Calu3 (cell line): ENCODE measurements at regions not wholly inside any gene's neighbourhood (a gene's known extent, or its start where the extent isn't known, plus 50 kb on each side); places are given as distances from the start of the nearest gene placed in this dataset.

Source experiments
- BruUV-seq: library from RNA; stranded (reverse); fragments of 400-500 nt; replicated peaks from 2 replicates; lab custom pipeline; 2021; lab: Mats Ljungman, UMichigan
- CTCF ChIA-PET: fragments of 300-600 bp; sonication (Branson Sonifier 250); formaldehyde crosslinking; loops from one replicate; lab custom pipeline; 2022; ENCODE audit warnings: antibody characterized with exemption; lab: Charles Lee
- DNase-seq: peaks from one replicate; pipeline ENCODE4 v3.0.0; 2022
- H3K27ac Mint-ChIP-seq: one replicate; pipeline ENCODE4 v1.8.0; 2022; ENCODE audit warnings: mixed read lengths; ENCODE audit not compliant: unreplicated experiment
- H3K27me3 Mint-ChIP-seq: one replicate; pipeline ENCODE4 v1.8.0; 2022; ENCODE audit warnings: mixed read lengths; ENCODE audit not compliant: unreplicated experiment
- H3K36me3 Mint-ChIP-seq: one replicate; pipeline ENCODE4 v1.8.0; 2022; ENCODE audit warnings: mild to moderate bottlenecking, moderate library complexity, mixed read lengths; ENCODE audit not compliant: insufficient read depth, unreplicated experiment
- H3K4me1 Mint-ChIP-seq: one replicate; pipeline ENCODE4 v1.8.0; 2022; ENCODE audit warnings: mild to moderate bottlenecking, low read depth, mixed read lengths; ENCODE audit not compliant: unreplicated experiment
- H3K4me3 Mint-ChIP-seq: one replicate; pipeline ENCODE4 v1.8.0; 2022; ENCODE audit warnings: mild to moderate bottlenecking, low read depth, moderate library complexity, mixed read lengths; ENCODE audit not compliant: unreplicated experiment
- H3K9me3 Mint-ChIP-seq: one replicate; pipeline ENCODE4 v1.8.0; 2022; ENCODE audit warnings: low read depth, mixed read lengths; ENCODE audit not compliant: unreplicated experiment
- intact Hi-C: fragments of 100-400 bp; cut with micrococcal nuclease; formaldehyde crosslinking; loops from one replicate; pipeline ENCODE4 v1.10.0; 2022; ENCODE audit not compliant: unreplicated experiment
- TF ChIP-seq, protein P1 (sequence below): fragments of 200-600 bp; IDR thresholded peaks from one replicate; pipeline ENCODE4 v1.8.0; 2022; ENCODE audit warnings: antibody characterized with exemption; ENCODE audit not compliant: unreplicated experiment

DNA sequence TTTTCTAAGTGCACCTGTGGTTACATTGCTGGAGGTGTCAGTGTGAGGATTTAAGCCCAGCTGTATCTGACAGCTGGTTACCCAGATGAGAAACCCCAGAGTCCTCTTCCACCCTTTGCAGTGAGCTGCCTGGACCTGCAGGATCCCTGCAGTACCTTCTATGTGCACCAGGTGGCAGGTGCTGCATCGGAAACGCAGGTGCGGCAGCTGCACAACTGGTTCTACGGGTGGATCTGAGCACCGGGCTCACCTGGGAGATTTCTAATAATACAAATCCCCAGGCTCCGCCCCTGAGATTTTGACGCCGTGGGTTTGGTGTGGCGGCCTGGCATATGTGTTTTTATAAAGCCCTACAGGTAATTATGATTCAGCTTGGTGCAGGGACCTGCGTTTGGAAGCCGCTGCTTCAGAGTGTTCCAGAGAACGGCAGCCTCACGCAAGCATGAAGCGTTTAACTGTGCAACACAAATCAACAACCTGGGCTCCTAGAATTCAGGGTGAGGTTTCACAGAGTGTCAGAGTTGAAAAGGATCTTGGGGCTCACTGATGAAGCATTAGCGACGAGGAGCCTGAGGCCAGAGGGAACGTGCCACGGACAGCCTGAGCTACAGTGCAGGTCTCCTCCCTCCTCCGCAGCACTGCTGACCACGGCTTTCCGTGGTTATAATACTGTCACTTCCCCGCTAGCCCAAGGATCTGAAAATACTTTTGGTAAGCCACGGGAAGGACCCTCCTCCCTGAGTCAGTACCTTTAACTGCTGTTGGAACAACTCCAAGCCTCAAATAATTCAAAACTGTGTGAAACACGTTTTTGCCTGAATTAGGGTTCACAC lies 96.7 kb upstream of the TRABD2B start:
- H3K9me3 Mint-ChIP-seq = no peaks in the 10 kb centered on the region
- peaks cover 18% of the 10 kb centered on the region for H3K36me3 Mint-ChIP-seq
- H3K4me3 Mint-ChIP-seq = peak overlapping the region; percentile 78
- CTCF ChIA-PET = interaction anchor here (0.6 to 1.1 kb wide), 5 partner anchors 11 to 151 kb away, joined by 3 to 11 read pairs (median 5); no protein-coding TSS in a partner anchor
- DNase-seq = peak; percentile 94
- TF ChIP-seq, protein P1, sequence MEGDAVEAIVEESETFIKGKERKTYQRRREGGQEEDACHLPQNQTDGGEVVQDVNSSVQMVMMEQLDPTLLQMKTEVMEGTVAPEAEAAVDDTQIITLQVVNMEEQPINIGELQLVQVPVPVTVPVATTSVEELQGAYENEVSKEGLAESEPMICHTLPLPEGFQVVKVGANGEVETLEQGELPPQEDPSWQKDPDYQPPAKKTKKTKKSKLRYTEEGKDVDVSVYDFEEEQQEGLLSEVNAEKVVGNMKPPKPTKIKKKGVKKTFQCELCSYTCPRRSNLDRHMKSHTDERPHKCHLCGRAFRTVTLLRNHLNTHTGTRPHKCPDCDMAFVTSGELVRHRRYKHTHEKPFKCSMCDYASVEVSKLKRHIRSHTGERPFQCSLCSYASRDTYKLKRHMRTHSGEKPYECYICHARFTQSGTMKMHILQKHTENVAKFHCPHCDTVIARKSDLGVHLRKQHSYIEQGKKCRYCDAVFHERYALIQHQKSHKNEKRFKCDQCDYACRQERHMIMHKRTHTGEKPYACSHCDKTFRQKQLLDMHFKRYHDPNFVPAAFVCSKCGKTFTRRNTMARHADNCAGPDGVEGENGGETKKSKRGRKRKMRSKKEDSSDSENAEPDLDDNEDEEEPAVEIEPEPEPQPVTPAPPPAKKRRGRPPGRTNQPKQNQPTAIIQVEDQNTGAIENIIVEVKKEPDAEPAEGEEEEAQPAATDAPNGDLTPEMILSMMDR = peak; percentile 95
- peak overlapping the region; percentile 67 for H3K27ac Mint-ChIP-seq
- intact Hi-C loops = loop anchor here (2.0 to 5.0 kb wide), 3 partner anchors 108 to 403 kb away; no protein-coding TSS in a partner anchor
- no TSS peak for BruUV-seq
- peaks cover 65% of the 10 kb centered on the region for H3K27me3 Mint-ChIP-seq
- H3K4me1 Mint-ChIP-seq = peaks cover 14% of the 10 kb centered on the region

DNA sequence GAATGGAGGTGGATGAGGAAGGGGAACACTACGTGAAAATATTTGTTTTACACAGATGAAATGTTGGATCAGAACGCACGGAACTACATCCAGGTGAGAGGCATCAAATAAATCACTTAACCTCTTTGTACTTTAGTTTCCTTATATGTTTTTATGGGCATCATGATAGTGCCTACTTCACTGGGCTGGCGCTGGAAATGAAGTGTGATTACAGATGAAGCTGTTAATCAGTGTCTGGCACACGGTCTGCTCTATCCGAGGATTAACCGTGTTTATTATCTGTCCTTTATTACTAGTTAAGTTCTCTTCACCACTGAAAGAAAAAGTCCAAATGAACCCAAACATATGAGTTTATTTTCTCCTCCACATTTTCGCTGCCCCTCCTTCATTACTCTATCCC lies 96.0 kb upstream of the TRABD2B start:
- CTCF ChIA-PET = interaction anchor here (0.6 to 1.1 kb wide), 4 partner anchors 12 to 152 kb away, joined by 3 to 11 read pairs (median 6); no protein-coding TSS in a partner anchor
- no peak overlapping the region for H3K4me3 Mint-ChIP-seq
- H3K9me3 Mint-ChIP-seq = no peaks in the 10 kb centered on the region
- no peak for DNase-seq
- BruUV-seq = no TSS peak
- H3K4me1 Mint-ChIP-seq = peaks cover 14% of the 10 kb centered on the region
- H3K36me3 Mint-ChIP-seq = peaks cover 18% of the 10 kb centered on the region
- intact Hi-C loops = loop anchor here (2.0 to 5.0 kb wide), 3 partner anchors 109 to 404 kb away; no protein-coding TSS in a partner anchor
- H3K27me3 Mint-ChIP-seq = peaks cover 57% of the 10 kb centered on the region
- H3K27ac Mint-ChIP-seq = no peak overlapping the region
- TF ChIP-seq, protein P1 = no peak

DNA sequence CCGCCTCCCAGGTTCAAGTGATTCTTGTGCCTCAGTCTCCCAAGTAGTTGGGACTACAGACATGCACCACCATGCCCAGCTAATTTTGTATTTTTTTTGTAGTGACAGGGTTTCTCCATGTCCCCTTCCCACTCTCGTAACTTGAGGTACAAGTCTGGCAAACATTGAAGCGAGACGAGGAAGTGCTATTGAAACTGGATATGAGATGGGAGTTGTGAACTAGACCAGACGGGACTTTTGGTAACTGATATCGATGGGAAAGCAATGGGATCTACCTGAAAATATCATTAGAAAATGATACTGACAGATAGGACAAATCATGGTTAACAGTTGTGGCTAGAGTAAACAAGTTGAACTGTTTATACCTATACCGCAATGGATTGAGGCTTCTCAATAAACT lies 95.2 kb upstream of the TRABD2B start:
- Mint-ChIP-seq H3K4me1 (peaks cover 14% of the 10 kb centered on the region), H3K4me3 (no peak overlapping the region), H3K27ac (no peak overlapping the region), H3K27me3 (peaks cover 50% of the 10 kb centered on the region), H3K36me3 (peaks cover 18% of the 10 kb centered on the region), H3K9me3 (no peaks in the 10 kb centered on the region)
- TF ChIP-seq, protein P1 = no peak
- intact Hi-C loops = loop anchor here (2.0 to 5.0 kb wide), 3 partner anchors 110 to 405 kb away; no protein-coding TSS in a partner anchor
- no peak for DNase-seq
- no TSS peak for BruUV-seq
- CTCF ChIA-PET = interaction anchor here (0.7 kb wide), 1 partner anchor 58 kb away, joined by 3 read pairs; no protein-coding TSS in a partner anchor

DNA sequence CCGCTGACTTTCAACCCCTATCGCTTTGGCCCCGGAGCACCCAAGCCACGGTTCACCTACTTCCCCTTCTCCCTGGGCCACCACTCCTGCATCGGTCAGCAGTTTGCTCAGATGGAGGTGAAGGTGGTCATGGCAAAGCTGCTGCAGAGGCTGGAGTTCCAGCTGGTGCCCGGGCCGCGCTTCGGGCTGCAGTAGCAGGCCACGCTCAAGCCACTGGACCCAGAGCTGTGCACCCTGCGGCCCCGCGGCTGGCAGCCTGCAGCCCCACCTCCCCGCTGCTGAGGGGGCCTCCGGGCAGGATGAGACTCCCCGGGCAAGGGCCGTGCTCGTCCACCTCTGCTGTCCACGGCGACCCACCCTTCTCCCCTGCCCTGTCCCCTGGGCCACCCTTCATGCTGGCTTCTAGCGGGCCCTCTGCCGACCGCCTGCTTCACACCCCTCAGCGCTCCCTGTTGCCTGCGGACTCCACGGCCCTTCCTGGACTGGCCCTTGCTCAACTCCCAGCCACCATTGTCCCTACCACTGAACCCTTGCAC lies 92.2 kb upstream of the TRABD2B start:
- intact Hi-C loops = no loop called here
- no peak for DNase-seq
- CTCF ChIA-PET = no interaction called here

More for the DNA sequence above, 92.2 kb upstream of the TRABD2B start:
- BruUV-seq = no TSS peak
- TF ChIP-seq, protein P1 = no peak
- no peak overlapping the region for H3K27ac Mint-ChIP-seq
- peaks cover 17% of the 10 kb centered on the region for H3K36me3 Mint-ChIP-seq
- H3K9me3 Mint-ChIP-seq = no peaks in the 10 kb centered on the region
- H3K4me1 Mint-ChIP-seq = peaks cover 14% of the 10 kb centered on the region
- H3K4me3 Mint-ChIP-seq = no peak overlapping the region
- H3K27me3 Mint-ChIP-seq = peaks cover 44% of the 10 kb centered on the region
